HCT116 (cell line): ENCODE measurements at regions not wholly inside any gene's neighbourhood (a gene's known extent, or its start where the extent isn't known, plus 50 kb on each side); places are given as distances from the start of the nearest gene placed in this dataset.

Experiments used
- CEBPB ChIP-seq: IDR thresholded peaks from 2 replicates; pipeline ENCODE4 v1.6.1; 2012; ENCODE audit warnings: low read depth
- CTCF ChIP-seq, 3 experiments: fragments of 200-600 bp in 1 of 3; sonication (generic) in 1 of 3; IDR thresholded peaks in 2 of 3; conservative IDR thresholded peaks in 1 of 3; 2 replicates each; pipeline ENCODE4 v1.5.1; 2012 to 2017; ENCODE audit warnings: low read depth in 2 of 3, low read length in 2 of 3, antibody characterized with exemption in 1 of 3, borderline replicate concordance in 1 of 3, control low read depth in 1 of 3, mild to moderate bottlenecking in 1 of 3, mixed read lengths in 1 of 3, mixed run types in 1 of 3, moderate library complexity in 1 of 3; ENCODE audit not compliant: insufficient read depth in 1 of 3
- ELF1 ChIP-seq: IDR thresholded peaks from 2 replicates; pipeline ENCODE4 v1.6.1; 2012; ENCODE audit warnings: low read depth, borderline replicate concordance
- EZH2 ChIP-seq: fragments of 200-600 bp; sonication (generic); IDR thresholded peaks from 2 replicates; pipeline ENCODE4 v1.6.1; 2017; ENCODE audit warnings: antibody characterized with exemption, mixed run types
- JUND ChIP-seq: IDR thresholded peaks from 2 replicates; pipeline ENCODE4 v1.6.1; 2012
- POLR2A ChIP-seq: IDR thresholded peaks from 2 replicates; pipeline ENCODE4 v1.7.0; 2011; ENCODE audit warnings: borderline replicate concordance; ENCODE audit not compliant: insufficient read depth, insufficient read length; ENCODE audit errors: extremely low read depth
- POLR2AphosphoS5 ChIP-seq: IDR thresholded peaks from 2 replicates; pipeline ENCODE4 v1.6.1; 2011; ENCODE audit warnings: mild to moderate bottlenecking, low read depth, low read length, moderate library complexity
- REST ChIP-seq: IDR thresholded peaks from 2 replicates; pipeline ENCODE4 v1.6.1; 2012; ENCODE audit warnings: low read depth
- SP1 ChIP-seq: IDR thresholded peaks from 2 replicates; pipeline ENCODE4 v1.6.1; 2012; ENCODE audit warnings: low read depth
- SRF ChIP-seq: IDR thresholded peaks from 2 replicates; pipeline ENCODE4 v1.6.1; 2012; ENCODE audit warnings: low read depth
- YY1 ChIP-seq: IDR thresholded peaks from 2 replicates; pipeline ENCODE4 v1.6.1; 2011; ENCODE audit warnings: low read length, low read depth, moderate library complexity, mild to moderate bottlenecking; ENCODE audit not compliant: insufficient replicate concordance; ENCODE audit errors: extremely low read depth
- ZBTB33 ChIP-seq: IDR thresholded peaks from 2 replicates; pipeline ENCODE4 v1.6.1; 2011; ENCODE audit warnings: mild to moderate bottlenecking, low read length, moderate library complexity; ENCODE audit not compliant: insufficient replicate concordance; ENCODE audit errors: extremely low read depth
- ZFX ChIP-seq: fragments of 450-650 bp; IDR thresholded peaks from 2 replicates; pipeline ENCODE4 v1.6.1; 2017
- ZNF274 ChIP-seq: fragments of 200-500 bp; sonication (Bioruptor generic); IDR thresholded peaks from 2 replicates; pipeline ENCODE4 v1.6.1; 2014; ENCODE audit warnings: mild to moderate bottlenecking, low read depth, low read length, inconsistent platforms

GRCh38 chr2:41568648-41569047 is 479.2 kb upstream of the PKDCC start:
- no peak for TF ChIP-seq JUND
- no peak for TF ChIP-seq SP1
- TF ChIP-seq POLR2A: no peak
- TF ChIP-seq ZFX: no peak
- TF ChIP-seq CTCF (IDR thresholded peaks at IDR 0.05 in 2 of 3, conservative IDR thresholded peaks at IDR 0.05 in 1 of 3; ENCODE audit: borderline replicate concordance in 1 of 3, insufficient read depth in 1 of 3, low read depth in 2 of 3, low read length in 2 of 3): no peak
- TF ChIP-seq EZH2: no peak
- TF ChIP-seq SRF: no peak
- TF ChIP-seq CEBPB: no peak
- TF ChIP-seq ZNF274: no peak
- no peak for TF ChIP-seq POLR2AphosphoS5
- no peak for TF ChIP-seq ZBTB33
- no peak for TF ChIP-seq YY1
- no peak for TF ChIP-seq REST
- TF ChIP-seq ELF1: no peak
